MM.1S (cell line): ENCODE measurements at regions not wholly inside any gene's neighbourhood (a gene's known extent, or its start where the extent isn't known, plus 50 kb on each side); places are given as distances from the start of the nearest gene placed in this dataset.

ENCODE experiments used
- DNase-seq: peaks from one replicate; pipeline ENCODE4 v3.0.0-alpha.2; 2015
- H2AFZ ChIP-seq: fragments of 300-600 bp; sonication (generic); 2 replicates; pipeline ENCODE4 v1.6.0; 2016; ENCODE audit warnings: antibody characterized with exemption, low read length
- H3F3A ChIP-seq: fragments of 300-600 bp; sonication (generic); 2 replicates; pipeline ENCODE4 v1.6.1; 2016; ENCODE audit warnings: mild to moderate bottlenecking, antibody characterized with exemption, low read length, moderate library complexity, mixed read lengths; ENCODE audit not compliant: insufficient read depth
- H3K27ac ChIP-seq: fragments of 300-600 bp; sonication (generic); 2 replicates; pipeline ENCODE4 v1.5.1; 2016; ENCODE audit warnings: mild to moderate bottlenecking, low read length
- H3K27me3 ChIP-seq: fragments of 300-600 bp; sonication (generic); replicated peaks from 2 replicates; pipeline ENCODE4 v1.6.0; 2016; ENCODE audit warnings: low read length; ENCODE audit not compliant: insufficient read depth
- H3K36me3 ChIP-seq: fragments of 300-600 bp; sonication (generic); replicated peaks from 2 replicates; pipeline ENCODE4 v1.6.1; 2016; ENCODE audit warnings: mild to moderate bottlenecking, low read length, mixed read lengths; ENCODE audit not compliant: insufficient read depth
- H3K4me1 ChIP-seq: fragments of 300-600 bp; sonication (generic); 2 replicates; pipeline ENCODE4 v1.6.1; 2016; ENCODE audit warnings: low read length, mixed read lengths
- H3K4me2 ChIP-seq: fragments of 300-600 bp; sonication (generic); 2 replicates; pipeline ENCODE4 v1.6.0; 2016; ENCODE audit warnings: low read depth, low read length
- H3K4me3 ChIP-seq: fragments of 300-600 bp; sonication (generic); 2 replicates; pipeline ENCODE4 v1.5.1; 2016; ENCODE audit warnings: low read length, mixed read lengths
- H3K79me2 ChIP-seq: fragments of 300-600 bp; sonication (generic); 2 replicates; pipeline ENCODE4 v1.6.1; 2016; ENCODE audit warnings: mixed run types, low read length, mixed read lengths
- H3K9ac ChIP-seq: fragments of 300-600 bp; sonication (generic); 2 replicates; pipeline ENCODE4 v1.6.1; 2016; ENCODE audit warnings: low read length, mixed read lengths
- H3K9me2 ChIP-seq: fragments of 300-600 bp; sonication (generic); replicated peaks from 2 replicates; pipeline ENCODE4 v1.6.1; 2016; ENCODE audit warnings: mild to moderate bottlenecking, low read length, mixed read lengths; ENCODE audit not compliant: insufficient read depth
- H3K9me3 ChIP-seq: fragments of 300-600 bp; sonication (generic); replicated peaks from 2 replicates; pipeline ENCODE4 v1.6.1; 2016; ENCODE audit warnings: mild to moderate bottlenecking, low read length, mixed read lengths; ENCODE audit not compliant: insufficient read depth
- H4K20me1 ChIP-seq: fragments of 300-600 bp; sonication (generic); 2 replicates; pipeline ENCODE4 v1.6.1; 2016; ENCODE audit warnings: mild to moderate bottlenecking, low read length, moderate library complexity, mixed read lengths; ENCODE audit not compliant: insufficient read depth
- EZH2 ChIP-seq: fragments of 300-600 bp; sonication (generic); optimal IDR thresholded peaks from 2 replicates; pipeline ENCODE3; 2017; ENCODE audit warnings: low read depth, mild to moderate bottlenecking, antibody characterized with exemption, low read length, mixed read lengths
- EZH2phosphoT487 ChIP-seq: fragments of 300-600 bp; sonication (generic); IDR thresholded peaks from 2 replicates; pipeline ENCODE4 v1.6.1; 2018; ENCODE audit warnings: antibody characterized with exemption, low read length
- TF ChIP-seq, protein P1 (sequence below): fragments of 300-600 bp; sonication (generic); IDR thresholded peaks from 2 replicates; pipeline ENCODE4 v1.5.1; 2016; ENCODE audit warnings: antibody characterized with exemption, low read length, mixed read lengths

DNA sequence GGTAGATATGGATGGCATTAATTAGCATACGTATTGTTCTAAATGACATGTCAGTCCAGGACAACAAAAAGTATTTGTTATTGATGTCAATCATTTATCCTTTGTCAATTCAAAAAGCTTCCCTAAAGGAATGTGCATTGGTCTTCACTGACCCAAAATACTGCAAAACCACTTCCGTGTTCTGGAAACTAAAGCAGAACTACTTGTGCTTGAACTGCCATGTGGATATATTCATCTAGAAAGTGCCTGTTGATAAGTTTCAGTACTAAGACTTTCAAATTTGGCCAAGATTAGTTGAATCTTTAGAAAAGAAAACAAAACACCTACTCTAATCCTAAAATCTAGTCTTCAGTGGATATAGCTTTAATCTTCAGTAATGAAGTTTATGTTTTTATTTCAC lies 242.1 kb upstream of the PPP1R3A start:
- no peaks in the 10 kb centered on the region for H4K20me1 ChIP-seq
- no peak overlapping the region for H3K9ac ChIP-seq
- TF ChIP-seq EZH2phosphoT487 (no peak), EZH2 (no peak)
- TF ChIP-seq, protein P1, sequence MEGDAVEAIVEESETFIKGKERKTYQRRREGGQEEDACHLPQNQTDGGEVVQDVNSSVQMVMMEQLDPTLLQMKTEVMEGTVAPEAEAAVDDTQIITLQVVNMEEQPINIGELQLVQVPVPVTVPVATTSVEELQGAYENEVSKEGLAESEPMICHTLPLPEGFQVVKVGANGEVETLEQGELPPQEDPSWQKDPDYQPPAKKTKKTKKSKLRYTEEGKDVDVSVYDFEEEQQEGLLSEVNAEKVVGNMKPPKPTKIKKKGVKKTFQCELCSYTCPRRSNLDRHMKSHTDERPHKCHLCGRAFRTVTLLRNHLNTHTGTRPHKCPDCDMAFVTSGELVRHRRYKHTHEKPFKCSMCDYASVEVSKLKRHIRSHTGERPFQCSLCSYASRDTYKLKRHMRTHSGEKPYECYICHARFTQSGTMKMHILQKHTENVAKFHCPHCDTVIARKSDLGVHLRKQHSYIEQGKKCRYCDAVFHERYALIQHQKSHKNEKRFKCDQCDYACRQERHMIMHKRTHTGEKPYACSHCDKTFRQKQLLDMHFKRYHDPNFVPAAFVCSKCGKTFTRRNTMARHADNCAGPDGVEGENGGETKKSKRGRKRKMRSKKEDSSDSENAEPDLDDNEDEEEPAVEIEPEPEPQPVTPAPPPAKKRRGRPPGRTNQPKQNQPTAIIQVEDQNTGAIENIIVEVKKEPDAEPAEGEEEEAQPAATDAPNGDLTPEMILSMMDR: no peak
- H3K4me1 ChIP-seq: peaks cover 8% of the 10 kb centered on the region; the same call in 1 of the 2 replicates
- no peaks in the 10 kb centered on the region for H3F3A ChIP-seq
- no peak overlapping the region for H3K27ac ChIP-seq
- H3K4me2 ChIP-seq: no peak overlapping the region
- H3K9me2 ChIP-seq: no peaks in the 10 kb centered on the region
- H2AFZ ChIP-seq: no peak overlapping the region
- H3K9me3 ChIP-seq: no peaks in the 10 kb centered on the region
- no peak overlapping the region for H3K4me3 ChIP-seq
- H3K79me2 ChIP-seq: no peaks in the 10 kb centered on the region
- DNase-seq: no peak
- no peaks in the 10 kb centered on the region for H3K27me3 ChIP-seq
- H3K36me3 ChIP-seq: 0 out of 2 replicates have a peak, but pooled peaks cover 3% of the 10 kb centered on the region

GRCh38 chr7:114158854-114159253 lies 240.0 kb upstream of the PPP1R3A start:
- Histone ChIP-seq H3K27me3 (no peaks in the 10 kb centered on the region), H3K36me3 (no peaks in the 10 kb centered on the region), H3K9ac (no peak overlapping the region), H3K79me2 (no peaks in the 10 kb centered on the region), H2AFZ (no peak overlapping the region), H3K9me2 (no peaks in the 10 kb centered on the region), H3K4me3 (no peak overlapping the region), H3F3A (no peaks in the 10 kb centered on the region), H4K20me1 (no peaks in the 10 kb centered on the region), H3K9me3 (no peaks in the 10 kb centered on the region), H3K4me1 (peaks cover 8% of the 10 kb centered on the region; the same call in 1 of the 2 replicates), H3K27ac (no peak overlapping the region), H3K4me2 (no peak overlapping the region)
- TF ChIP-seq, protein P1: no peak
- TF ChIP-seq EZH2phosphoT487: no peak
- TF ChIP-seq EZH2: no peak
- no peak for DNase-seq

GRCh38 chr7:114158275-114158674 lies 239.5 kb upstream of the PPP1R3A start:
- H3K27me3 ChIP-seq: no peaks in the 10 kb centered on the region
- no peak overlapping the region for H3K9ac ChIP-seq
- H3K27ac ChIP-seq: no peak overlapping the region
- no peaks in the 10 kb centered on the region for H3K9me2 ChIP-seq
- no peak overlapping the region for H3K4me3 ChIP-seq
- H2AFZ ChIP-seq: no peak overlapping the region
- TF ChIP-seq, protein P1: no peak
- TF ChIP-seq EZH2phosphoT487: no peak
- TF ChIP-seq EZH2: no peak
- H3K79me2 ChIP-seq: no peaks in the 10 kb centered on the region
- peaks cover 8% of the 10 kb centered on the region; the same call in 1 of the 2 replicates for H3K4me1 ChIP-seq
- no peaks in the 10 kb centered on the region for H3K36me3 ChIP-seq
- H3K9me3 ChIP-seq: no peaks in the 10 kb centered on the region
- no peak for DNase-seq
- H4K20me1 ChIP-seq: no peaks in the 10 kb centered on the region
- H3K4me2 ChIP-seq: no peak overlapping the region
- no peaks in the 10 kb centered on the region for H3F3A ChIP-seq
